Lower leg skin (tissue), 4 donors: ENCODE measurements at regions not wholly inside any gene's neighbourhood (a gene's known extent, or its start where the extent isn't known, plus 50 kb on each side); places are given as distances from the start of the nearest gene placed in this dataset.

Experiments used
- DNase-seq, 2 donors: peaks; one replicate each; pipeline ENCODE4 v3.0.0-alpha.2; 2019; ENCODE audit warnings: low spot score in 2 of 2
- H3K4me3 ChIP-seq: fragments of 200-600 bp; sonication (generic); 2 replicates; pipeline ENCODE4 v1.5.1; 2017; ENCODE audit warnings: mild to moderate bottlenecking, low read depth; ENCODE audit not compliant: poor library complexity, severe bottlenecking
- CTCF ChIP-seq, 3 donors: fragments of 450-650 bp; IDR thresholded peaks; one replicate each; pipeline ENCODE4 v1.5.1; 2016; ENCODE audit warnings: antibody characterized with exemption in 3 of 3, mild to moderate bottlenecking in 3 of 3, moderate library complexity in 2 of 3
- POLR2A ChIP-seq, 2 donors: fragments of 450-650 bp; IDR thresholded peaks; one replicate each; pipeline ENCODE4 v1.6.1; 2016 to 2017; ENCODE audit warnings: antibody characterized with exemption in 2 of 2, mild to moderate bottlenecking in 1 of 2, moderate library complexity in 1 of 2
- WGBS, 2 donors: methylation state at CpG; one replicate each; pipeline ENCODE4 v1.1.5; 2018; 5-methylcytosine and 5-hydroxymethylcytosine counted together
- intact Hi-C: fragments of 100-400 bp; cut with DNase I; formaldehyde crosslinking; loops from one replicate; pipeline ENCODE4 v1.15.0; 2023; ENCODE audit warnings: low total_unique reads

GRCh38 chr6:9627916-9628315 lies 787.0 kb downstream of the TFAP2A start:
- no peak overlapping the region for H3K4me3 ChIP-seq
- intact Hi-C loops, result no loop called here
- no peak for TF ChIP-seq POLR2A (IDR thresholded peaks at IDR 0.05)
- TF ChIP-seq CTCF (IDR thresholded peaks at IDR 0.05), result no peak
- WGBS, 2 donors, result 57 to 65% methylated on average over 3 of the region's 3 CpGs
- no peak for DNase-seq

- no peak overlapping the region for H3K4me3 ChIP-seq
- intact Hi-C loops, result no loop called here
- no peak for DNase-seq
- TF ChIP-seq POLR2A (IDR thresholded peaks at IDR 0.05), result no peak
- TF ChIP-seq CTCF (IDR thresholded peaks at IDR 0.05), result no peak
- 75% methylated on average over 3 of the region's 3 CpGs for WGBS, 2 donors
Measured at GRCh38 chr6:9623985-9624384, 790.9 kb downstream of the TFAP2A start.

- H3K4me3 ChIP-seq, result no peak overlapping the region
- no peak for DNase-seq
- intact Hi-C loops, result no loop called here
- TF ChIP-seq POLR2A (IDR thresholded peaks at IDR 0.05), result no peak
- no peak for TF ChIP-seq CTCF (IDR thresholded peaks at IDR 0.05)
- WGBS, 2 donors, result 90 to 91% methylated on average over 8 of the region's 8 CpGs
Measured at GRCh38 chr6:9623228-9623832, 791.5 kb downstream of the TFAP2A start.

GRCh38 chr6:9621276-9621675 lies 793.6 kb downstream of the TFAP2A start:
- no peak overlapping the region for H3K4me3 ChIP-seq
- intact Hi-C loops, result no loop called here
- TF ChIP-seq CTCF (IDR thresholded peaks at IDR 0.05) (no peak), POLR2A (IDR thresholded peaks at IDR 0.05) (no peak)
- 66 to 68% methylated on average over 3 of the region's 3 CpGs for WGBS, 2 donors
- DNase-seq, result no peak

- DNase-seq, result no peak
- WGBS, 2 donors, result 68 to 76% methylated on average over 3 of the region's 3 CpGs
Measured at GRCh38 chr6:9620687-9621086, 794.2 kb downstream of the TFAP2A start.

More at GRCh38 chr6:9620687-9621086, 794.2 kb downstream of the TFAP2A start:
- H3K4me3 ChIP-seq, result no peak overlapping the region
- intact Hi-C loops, result no loop called here
- TF ChIP-seq CTCF (IDR thresholded peaks at IDR 0.05), result no peak
- no peak for TF ChIP-seq POLR2A (IDR thresholded peaks at IDR 0.05)
